Thyroid gland (tissue), 4 donors: ENCODE measurements at regions not wholly inside any gene's neighbourhood (a gene's known extent, or its start where the extent isn't known, plus 50 kb on each side); places are given as distances from the start of the nearest gene placed in this dataset.
"Not testable (repeated sequence)": the region's sequence is repeated elsewhere in the genome, so short reads cannot be mapped to it uniquely, and the experiment has no call there.

Experiments
- DNase-seq, 2 donors: peaks; one replicate each; pipeline ENCODE4 v3.0.0-alpha.2; 2019
- H3K27ac ChIP-seq, 3 donors: fragments of 200-600 bp; sonication (generic); 1 replicate in 2 of 3; 2 replicates in 1 of 3; pipeline ENCODE4 v1.5.1; 2016 to 2019; ENCODE audit warnings: mild to moderate bottlenecking in 1 of 3, moderate library complexity in 1 of 3
- H3K27me3 ChIP-seq: fragments of 200-600 bp; sonication (generic); one replicate; pipeline ENCODE4 v1.5.1; 2019
- H3K36me3 ChIP-seq, 2 donors: fragments of 200-600 bp; sonication (generic); one replicate each; pipeline ENCODE4 v1.5.1; 2016 to 2019
- H3K4me1 ChIP-seq, 2 donors: fragments of 200-600 bp; sonication (generic); one replicate each; pipeline ENCODE4 v1.5.1; 2017 to 2019
- H3K4me3 ChIP-seq, 3 donors: fragments of 200-600 bp; sonication (generic); replicated peaks in 1 of 3; 1 replicate in 2 of 3; 2 replicates in 1 of 3; pipeline ENCODE4 v1.5.1; 2016; ENCODE audit warnings: mild to moderate bottlenecking in 1 of 3
- H3K9me3 ChIP-seq: fragments of 200-600 bp; sonication (generic); one replicate; pipeline ENCODE4 v1.5.1; 2017
- POLR2A ChIP-seq, 2 donors: fragments of 450-650 bp; IDR thresholded peaks; one replicate each; pipeline ENCODE4 v1.6.1; 2017; ENCODE audit warnings: antibody characterized with exemption in 2 of 2, mild to moderate bottlenecking in 2 of 2, moderate library complexity in 1 of 2
- WGBS, 2 donors: methylation state at CpG; one replicate each; pipeline ENCODE4 v1.1.5; 2017; 5-methylcytosine and 5-hydroxymethylcytosine counted together
- intact Hi-C: fragments of 100-400 bp; cut with DNase I; formaldehyde crosslinking; loops from one replicate; pipeline ENCODE4 v1.15.1; 2023
- TF ChIP-seq, protein P1 (sequence below), 6 experiments: fragments of 200-600 bp in 3 of 6; fragments of 450-650 bp in 3 of 6; sonication (generic) in 3 of 6; IDR thresholded peaks; one replicate each; pipeline ENCODE4 v1.5.1; 2016 to 2019; ENCODE audit warnings: antibody characterized with exemption in 6 of 6, mild to moderate bottlenecking in 2 of 6, inconsistent platforms in 1 of 6, moderate library complexity in 1 of 6

DNA sequence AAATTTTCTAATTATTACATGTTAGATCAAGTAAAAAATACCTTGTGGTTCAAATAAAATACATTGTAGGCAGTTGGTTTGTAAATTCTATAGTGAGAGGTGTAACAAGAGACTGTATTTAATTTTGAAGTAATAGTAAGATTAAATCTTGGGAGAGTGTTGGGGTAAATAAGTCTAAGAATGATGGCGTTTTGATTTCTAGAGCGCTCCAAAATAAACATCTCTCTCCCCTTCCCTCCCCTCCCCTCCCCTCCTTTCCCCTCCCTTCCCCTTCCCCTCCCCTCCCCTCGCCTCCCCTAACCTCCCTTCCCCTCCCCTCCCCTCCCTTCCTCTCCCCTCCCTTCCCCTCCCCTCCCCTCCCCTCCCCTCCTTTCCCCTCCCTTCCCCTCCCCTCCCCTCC is 200.6 kb upstream of the EEF2KMT start:
- WGBS, 2 donors: 68 to 83% methylated on average over 3 of the region's 3 CpGs
- no peak for DNase-seq
- H3K36me3 ChIP-seq: no peaks in the 10 kb centered on the region
- H3K4me1 ChIP-seq: no peaks in the 10 kb centered on the region
- H3K27me3 ChIP-seq: no peaks in the 10 kb centered on the region
- H3K4me3 ChIP-seq: no peak overlapping the region
- H3K27ac ChIP-seq: no peak overlapping the region
- intact Hi-C loops: no loop called here
- H3K9me3 ChIP-seq: no peaks in the 10 kb centered on the region
- no peak for TF ChIP-seq POLR2A (IDR thresholded peaks at IDR 0.05)
- TF ChIP-seq, protein P1, sequence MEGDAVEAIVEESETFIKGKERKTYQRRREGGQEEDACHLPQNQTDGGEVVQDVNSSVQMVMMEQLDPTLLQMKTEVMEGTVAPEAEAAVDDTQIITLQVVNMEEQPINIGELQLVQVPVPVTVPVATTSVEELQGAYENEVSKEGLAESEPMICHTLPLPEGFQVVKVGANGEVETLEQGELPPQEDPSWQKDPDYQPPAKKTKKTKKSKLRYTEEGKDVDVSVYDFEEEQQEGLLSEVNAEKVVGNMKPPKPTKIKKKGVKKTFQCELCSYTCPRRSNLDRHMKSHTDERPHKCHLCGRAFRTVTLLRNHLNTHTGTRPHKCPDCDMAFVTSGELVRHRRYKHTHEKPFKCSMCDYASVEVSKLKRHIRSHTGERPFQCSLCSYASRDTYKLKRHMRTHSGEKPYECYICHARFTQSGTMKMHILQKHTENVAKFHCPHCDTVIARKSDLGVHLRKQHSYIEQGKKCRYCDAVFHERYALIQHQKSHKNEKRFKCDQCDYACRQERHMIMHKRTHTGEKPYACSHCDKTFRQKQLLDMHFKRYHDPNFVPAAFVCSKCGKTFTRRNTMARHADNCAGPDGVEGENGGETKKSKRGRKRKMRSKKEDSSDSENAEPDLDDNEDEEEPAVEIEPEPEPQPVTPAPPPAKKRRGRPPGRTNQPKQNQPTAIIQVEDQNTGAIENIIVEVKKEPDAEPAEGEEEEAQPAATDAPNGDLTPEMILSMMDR (IDR thresholded peaks at IDR 0.05): no peak

DNA sequence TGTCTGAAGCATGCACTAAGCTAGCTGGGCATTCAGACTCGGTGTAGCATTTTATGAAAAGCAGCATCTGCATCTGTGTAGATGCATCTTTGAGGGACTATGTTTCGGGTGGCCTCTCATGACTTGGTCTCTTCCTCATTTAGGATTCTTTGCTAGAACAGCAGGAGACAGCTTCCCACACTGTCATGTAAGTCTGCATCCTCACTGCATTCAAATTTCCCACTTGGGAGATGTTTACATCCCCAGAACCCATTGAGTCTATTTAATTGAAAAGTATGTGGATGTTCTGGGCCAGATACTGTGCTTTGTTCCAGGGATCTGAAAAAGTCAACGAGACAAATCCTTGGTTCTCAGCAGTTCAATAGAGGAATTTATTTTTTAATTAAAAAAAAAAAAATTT is 198.6 kb upstream of the EEF2KMT start:
- Histone ChIP-seq H3K36me3 (no peaks in the 10 kb centered on the region), H3K27me3 (no peaks in the 10 kb centered on the region), H3K4me3 (no peak overlapping the region), H3K4me1 (no peaks in the 10 kb centered on the region), H3K9me3 (no peaks in the 10 kb centered on the region), H3K27ac (no peak overlapping the region)
- intact Hi-C loops: no loop called here
- no peak for TF ChIP-seq POLR2A (IDR thresholded peaks at IDR 0.05)
- TF ChIP-seq, protein P1 (IDR thresholded peaks at IDR 0.05): no peak
- WGBS, 2 donors: 59 to 66% methylated on average over 3 of the region's 3 CpGs
- no peak for DNase-seq

DNA sequence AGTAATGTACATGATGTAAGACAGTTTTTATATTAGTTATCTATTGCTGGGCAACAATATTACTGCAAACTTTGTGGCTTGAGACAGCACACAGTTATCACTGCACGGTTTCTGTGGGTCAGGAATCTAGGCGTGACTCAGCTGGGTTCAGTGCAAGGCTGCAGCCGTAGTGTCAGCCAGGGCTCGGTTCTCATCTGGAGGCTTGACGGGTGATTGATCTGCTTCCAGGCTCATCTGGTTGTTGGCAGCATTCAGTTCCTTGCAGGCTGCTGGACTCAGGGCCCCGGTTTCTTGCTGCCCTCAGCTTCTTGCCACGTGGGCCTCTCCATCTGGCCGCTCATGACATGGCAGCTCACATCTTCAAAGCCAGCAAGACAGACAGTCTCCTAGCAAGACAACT is 197.7 kb upstream of the EEF2KMT start:
- DNase-seq, H3K4me3 ChIP-seq, H3K27me3 ChIP-seq, H3K4me1 ChIP-seq, H3K36me3 ChIP-seq, H3K9me3 ChIP-seq, H3K27ac ChIP-seq, intact Hi-C loops: not testable (repeated sequence)
- WGBS, 2 donors: 64 to 72% methylated on average over 8 of the region's 8 CpGs

DNA sequence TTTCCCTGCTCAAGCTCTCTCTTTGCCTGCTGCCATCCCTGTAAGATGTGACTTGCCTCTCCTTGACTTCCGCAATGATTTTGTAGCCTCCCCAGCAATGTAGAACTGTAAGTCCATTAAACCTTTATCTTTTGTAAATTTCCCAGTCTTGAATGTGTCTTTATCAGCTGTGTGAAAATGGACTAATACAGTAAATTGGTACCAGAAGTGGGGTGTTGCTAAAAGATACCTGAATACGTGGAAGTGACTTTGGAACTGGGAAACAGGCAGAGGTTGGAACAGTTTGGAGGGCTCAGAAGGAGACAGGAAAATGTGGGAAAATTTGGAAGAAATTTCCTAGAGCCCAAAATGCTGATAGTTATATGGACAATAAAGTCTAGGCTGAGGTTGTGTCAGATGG is 184.6 kb upstream of the EEF2KMT start:
- H3K4me3 ChIP-seq, intact Hi-C loops, H3K36me3 ChIP-seq, H3K27ac ChIP-seq, H3K9me3 ChIP-seq, H3K4me1 ChIP-seq, DNase-seq, H3K27me3 ChIP-seq: not testable (repeated sequence)
- 97 to 98% methylated on average over 2 of the region's 2 CpGs for WGBS, 2 donors

DNA sequence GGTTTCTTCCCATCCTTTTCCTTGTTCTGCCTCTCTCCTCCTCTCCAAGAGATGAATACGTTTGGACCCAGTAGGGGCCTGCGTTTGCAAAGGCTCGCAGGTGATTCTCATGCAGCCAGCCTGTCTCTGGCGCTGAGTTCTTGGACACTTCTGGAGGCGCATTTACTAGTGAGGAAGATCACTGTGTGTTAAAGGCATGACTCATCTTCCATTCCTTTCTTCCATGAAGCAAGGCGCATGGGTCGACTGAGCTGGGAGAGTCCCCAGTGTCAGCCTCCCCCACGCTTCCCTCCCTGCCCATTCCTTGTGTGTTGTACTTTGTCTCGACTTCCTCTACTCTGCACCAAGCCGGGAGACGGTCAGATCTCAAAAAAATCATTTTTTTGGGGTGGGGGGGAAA is 159.9 kb upstream of the EEF2KMT start:
- no peaks in the 10 kb centered on the region for H3K27me3 ChIP-seq
- H3K9me3 ChIP-seq: no peaks in the 10 kb centered on the region
- no peak for TF ChIP-seq POLR2A (IDR thresholded peaks at IDR 0.05)
- TF ChIP-seq, protein P1 (IDR thresholded peaks at IDR 0.05): no peak
- 59 to 77% methylated on average over 11 of the region's 11 CpGs for WGBS, 2 donors
- H3K27ac ChIP-seq: no peak overlapping the region
- no peaks in the 10 kb centered on the region for H3K36me3 ChIP-seq
- no peak for DNase-seq
- H3K4me3 ChIP-seq: no peak overlapping the region
- no peaks in the 10 kb centered on the region for H3K4me1 ChIP-seq
- intact Hi-C loops: no loop called here

DNA sequence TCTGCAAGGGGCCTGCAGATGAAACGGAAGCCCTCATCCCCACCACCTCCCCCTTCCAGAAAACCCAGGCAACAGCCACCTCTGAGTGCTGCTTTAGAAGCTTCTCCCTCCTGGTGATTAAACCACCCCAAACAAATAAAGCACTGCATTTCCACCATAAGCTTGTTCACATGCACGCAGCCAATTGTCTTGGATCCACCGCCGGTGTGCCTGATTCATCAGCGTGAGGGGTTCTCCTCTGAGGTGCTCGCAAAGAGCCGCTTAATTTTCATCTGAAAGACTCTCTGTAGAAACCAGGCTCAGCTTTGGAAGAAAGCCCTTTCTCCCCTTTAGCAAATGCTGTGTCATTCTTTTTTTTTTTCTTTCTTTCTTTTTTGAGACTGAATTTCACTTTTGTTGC is 155.2 kb upstream of the EEF2KMT start:
- WGBS, 2 donors: 34 to 40% methylated on average over 7 of the region's 7 CpGs
- Histone ChIP-seq H3K4me1 (no peaks in the 10 kb centered on the region), H3K4me3 (no peak overlapping the region), H3K27ac (no peak overlapping the region), H3K27me3 (no peaks in the 10 kb centered on the region), H3K9me3 (no peaks in the 10 kb centered on the region), H3K36me3 (no peaks in the 10 kb centered on the region)
- DNase-seq: no peak
- TF ChIP-seq, protein P1 (IDR thresholded peaks at IDR 0.05): no peak
- TF ChIP-seq POLR2A (IDR thresholded peaks at IDR 0.05): no peak
- intact Hi-C loops: no loop called here

DNA sequence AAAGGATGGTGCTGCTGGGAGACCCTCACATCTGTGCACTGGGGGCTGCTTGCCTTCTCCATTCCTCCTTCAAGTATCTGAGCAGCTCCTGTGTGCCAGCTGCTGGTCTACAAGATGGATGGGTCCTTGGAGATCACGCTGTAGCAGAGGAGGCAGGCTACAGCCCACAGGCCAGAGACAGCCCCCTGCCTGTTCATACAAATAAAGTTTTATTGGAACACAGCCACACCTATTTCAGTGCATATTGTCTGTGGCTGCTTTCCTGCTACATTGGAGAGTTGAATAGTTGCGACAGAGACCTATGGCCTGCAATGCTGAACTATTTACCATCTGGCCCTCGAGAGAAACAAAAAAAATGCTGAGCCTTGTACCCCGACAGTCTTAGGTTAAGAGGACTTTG is 149.8 kb upstream of the EEF2KMT start:
- WGBS, 2 donors: 79 to 90% methylated on average over 2 to 3 of the region's 4 CpGs
- H3K9me3 ChIP-seq, DNase-seq, H3K27ac ChIP-seq, H3K4me1 ChIP-seq, H3K4me3 ChIP-seq, H3K36me3 ChIP-seq, H3K27me3 ChIP-seq, intact Hi-C loops: not testable (repeated sequence)

DNA sequence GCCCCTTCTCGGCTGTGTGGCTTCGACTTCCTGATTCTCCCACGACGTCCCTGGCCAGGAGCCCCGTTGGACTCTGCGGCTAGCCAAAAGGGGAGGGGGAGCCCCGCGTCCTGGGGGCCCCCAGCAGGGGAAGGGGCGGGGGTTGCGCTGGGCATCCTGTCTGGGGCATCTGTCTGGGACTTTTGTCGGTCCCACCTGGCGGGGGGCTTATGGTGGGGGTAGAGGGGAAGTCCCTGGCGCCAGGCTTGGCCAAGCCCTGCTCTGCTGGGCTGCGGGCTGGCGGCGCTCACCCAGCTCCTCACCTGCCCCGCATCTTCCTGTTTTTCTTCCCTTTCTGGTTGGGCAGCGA is 142.7 kb upstream of the EEF2KMT start:
- DNase-seq: peak in 1 of 2 donors; percentile 9
- H3K27me3 ChIP-seq, H3K4me1 ChIP-seq, H3K27ac ChIP-seq, H3K9me3 ChIP-seq, H3K36me3 ChIP-seq, intact Hi-C loops: not testable (repeated sequence)
- 0 to 3% methylated on average over 6 to 12 of the region's 18 CpGs for WGBS, 2 donors
- peak overlapping the region in 1 of 3 donors; percentile 26 for H3K4me3 ChIP-seq
